ENCODE measurements at regions not wholly inside any gene's neighbourhood (a gene's known extent, or its start where the extent isn't known, plus 50 kb on each side); places are given as distances from the start of the nearest gene placed in this dataset.

GRCh38 chr13:111514610-111515306 lies 194.3 kb downstream of the TEX29 start:
- H3K36me3 Mint-ChIP-seq (ENCODE audit: low read depth), result no peaks in the 10 kb centered on the region
- no peak overlapping the region for H3K4me3 Mint-ChIP-seq
- H3K9me3 Mint-ChIP-seq, result no peaks in the 10 kb centered on the region
- no peak for DNase-seq
- peaks cover 2% of the 10 kb centered on the region for H3K27me3 Mint-ChIP-seq
- TF ChIP-seq CTCF (IDR thresholded peaks at IDR 0.05), result no peak
- no peak for ATAC-seq (ENCODE audit: low read depth)
- ChIA-PET POLR2A (no interaction called here), CTCF (no interaction called here)
- intact Hi-C loops (cut with micrococcal nuclease), result no loop called here
- H3K27ac Mint-ChIP-seq, result no peak overlapping the region
- no peaks in the 10 kb centered on the region for H3K4me1 Mint-ChIP-seq

- CTCF ChIA-PET, result no interaction called here
- no peak for TF ChIP-seq CTCF (IDR thresholded peaks at IDR 0.05)
- H3K9me3 Mint-ChIP-seq, result no peaks in the 10 kb centered on the region
- POLR2A ChIA-PET, result no interaction called here
- peaks cover 2% of the 10 kb centered on the region for H3K27me3 Mint-ChIP-seq
- DNase-seq (no peak), ATAC-seq (ENCODE audit: low read depth) (no peak)
- H3K4me3 Mint-ChIP-seq, result no peak overlapping the region
- intact Hi-C loops (cut with micrococcal nuclease), result no loop called here
- H3K4me1 Mint-ChIP-seq, result no peaks in the 10 kb centered on the region
- no peak overlapping the region for H3K27ac Mint-ChIP-seq
- no peaks in the 10 kb centered on the region for H3K36me3 Mint-ChIP-seq (ENCODE audit: low read depth)
Measured at GRCh38 chr13:111515307-111515617, 194.8 kb downstream of the TEX29 start.

GRCh38 chr13:111515635-111516034 lies 195.2 kb downstream of the TEX29 start:
- no peak for TF ChIP-seq CTCF (IDR thresholded peaks at IDR 0.05)
- Mint-ChIP-seq H3K9me3 (no peaks in the 10 kb centered on the region), H3K4me1 (no peaks in the 10 kb centered on the region), H3K27ac (no peak overlapping the region), H3K27me3 (peaks cover 2% of the 10 kb centered on the region), H3K4me3 (no peak overlapping the region), H3K36me3 (ENCODE audit: low read depth) (no peaks in the 10 kb centered on the region)
- POLR2A ChIA-PET, result no interaction called here
- no peak for DNase-seq
- ATAC-seq (ENCODE audit: low read depth), result no peak
- CTCF ChIA-PET, result no interaction called here
- intact Hi-C loops (cut with micrococcal nuclease), result no loop called here

- no peaks in the 10 kb centered on the region for H3K4me1 Mint-ChIP-seq
- ATAC-seq (ENCODE audit: low read depth) (no peak), DNase-seq (no peak)
- H3K4me3 Mint-ChIP-seq, result no peak overlapping the region
- ChIA-PET POLR2A (no interaction called here), CTCF (no interaction called here)
- H3K27ac Mint-ChIP-seq, result no peak overlapping the region
- no peak for TF ChIP-seq CTCF (IDR thresholded peaks at IDR 0.05)
- no peaks in the 10 kb centered on the region for H3K36me3 Mint-ChIP-seq (ENCODE audit: low read depth)
- peaks cover 2% of the 10 kb centered on the region for H3K27me3 Mint-ChIP-seq
- no peaks in the 10 kb centered on the region for H3K9me3 Mint-ChIP-seq
- intact Hi-C loops (cut with micrococcal nuclease), result no loop called here
Measured at GRCh38 chr13:111516712-111517640, 196.5 kb downstream of the TEX29 start.

- Mint-ChIP-seq H3K36me3 (ENCODE audit: low read depth) (no peaks in the 10 kb centered on the region), H3K27me3 (peaks cover 2% of the 10 kb centered on the region), H3K4me1 (no peaks in the 10 kb centered on the region), H3K4me3 (no peak overlapping the region), H3K27ac (no peak overlapping the region), H3K9me3 (no peaks in the 10 kb centered on the region)
- intact Hi-C loops (cut with micrococcal nuclease), result no loop called here
- CTCF ChIA-PET, result no interaction called here
- DNase-seq (no peak), ATAC-seq (ENCODE audit: low read depth) (no peak)
- POLR2A ChIA-PET, result no interaction called here
- TF ChIP-seq CTCF (IDR thresholded peaks at IDR 0.05), result no peak
Measured at GRCh38 chr13:111517641-111518010, 197.2 kb downstream of the TEX29 start.
